MCF 10A (cell line): ENCODE measurements at regions not wholly inside any gene's neighbourhood (a gene's known extent, or its start where the extent isn't known, plus 50 kb on each side); places are given as distances from the start of the nearest gene placed in this dataset.

Experiments used
- BruUV-seq: library from RNA; stranded (reverse); fragments of 400-500 nt; replicated peaks from 2 replicates; lab custom pipeline; 2021; lab: Mats Ljungman, UMichigan
- CTCF ChIA-PET: fragments of 300-600 bp; sonication (Branson Sonifier 250); formaldehyde crosslinking; extraction: SDS; loops from one replicate; lab custom pipeline; 2021; ENCODE audit warnings: antibody characterized with exemption, inconsistent platforms; lab: Yijun Ruan, JAX
- POLR2A ChIA-PET: fragments of 300-600, 350-650 bp; sonication (Branson Sonifier 250); formaldehyde crosslinking; extraction: SDS; loops from one replicate; lab custom pipeline; 2020; ENCODE audit warnings: antibody characterized with exemption, inconsistent platforms; lab: Yijun Ruan, JAX
- DNase-seq: peaks from one replicate; pipeline ENCODE4 v3.0.0-alpha.2; 2018; ENCODE audit not compliant: unreplicated experiment
- H3K27ac Mint-ChIP-seq: one replicate; pipeline ENCODE4 v1.8.0; 2022; ENCODE audit warnings: mild to moderate bottlenecking, low read depth, mixed read lengths; ENCODE audit not compliant: unreplicated experiment
- H3K27me3 Mint-ChIP-seq: one replicate; pipeline ENCODE4 v1.8.0; 2022; ENCODE audit warnings: mixed read lengths; ENCODE audit not compliant: insufficient read depth, unreplicated experiment
- H3K36me3 Mint-ChIP-seq: one replicate; pipeline ENCODE4 v1.8.0; 2022; ENCODE audit warnings: mild to moderate bottlenecking, moderate library complexity, mixed read lengths; ENCODE audit not compliant: insufficient read depth, unreplicated experiment
- H3K4me1 Mint-ChIP-seq: one replicate; pipeline ENCODE4 v1.8.0; 2022; ENCODE audit warnings: mixed read lengths; ENCODE audit not compliant: insufficient read depth, unreplicated experiment
- H3K4me3 Mint-ChIP-seq: one replicate; pipeline ENCODE4 v1.8.0; 2022; ENCODE audit warnings: mild to moderate bottlenecking, moderate library complexity, mixed read lengths; ENCODE audit not compliant: unreplicated experiment
- H3K9me3 Mint-ChIP-seq: one replicate; pipeline ENCODE4 v1.8.0; 2022; ENCODE audit warnings: mixed read lengths; ENCODE audit not compliant: unreplicated experiment
- intact Hi-C: fragments of 100-400 bp; cut with micrococcal nuclease; formaldehyde crosslinking; loops from 2 replicates; pipeline ENCODE4 v1.14.1; 2022
- TF ChIP-seq, protein P1 (sequence below): fragments of 200-600 bp; IDR thresholded peaks from one replicate; pipeline ENCODE4 v1.8.0; 2022; ENCODE audit warnings: antibody characterized with exemption, mild to moderate bottlenecking; ENCODE audit not compliant: unreplicated experiment

- Mint-ChIP-seq H3K9me3 (no peaks in the 10 kb centered on the region), H3K36me3 (no peaks in the 10 kb centered on the region), H3K27me3 (no peaks in the 10 kb centered on the region), H3K4me1 (no peaks in the 10 kb centered on the region), H3K4me3 (no peak overlapping the region), H3K27ac (no peak overlapping the region)
- TF ChIP-seq, protein P1, sequence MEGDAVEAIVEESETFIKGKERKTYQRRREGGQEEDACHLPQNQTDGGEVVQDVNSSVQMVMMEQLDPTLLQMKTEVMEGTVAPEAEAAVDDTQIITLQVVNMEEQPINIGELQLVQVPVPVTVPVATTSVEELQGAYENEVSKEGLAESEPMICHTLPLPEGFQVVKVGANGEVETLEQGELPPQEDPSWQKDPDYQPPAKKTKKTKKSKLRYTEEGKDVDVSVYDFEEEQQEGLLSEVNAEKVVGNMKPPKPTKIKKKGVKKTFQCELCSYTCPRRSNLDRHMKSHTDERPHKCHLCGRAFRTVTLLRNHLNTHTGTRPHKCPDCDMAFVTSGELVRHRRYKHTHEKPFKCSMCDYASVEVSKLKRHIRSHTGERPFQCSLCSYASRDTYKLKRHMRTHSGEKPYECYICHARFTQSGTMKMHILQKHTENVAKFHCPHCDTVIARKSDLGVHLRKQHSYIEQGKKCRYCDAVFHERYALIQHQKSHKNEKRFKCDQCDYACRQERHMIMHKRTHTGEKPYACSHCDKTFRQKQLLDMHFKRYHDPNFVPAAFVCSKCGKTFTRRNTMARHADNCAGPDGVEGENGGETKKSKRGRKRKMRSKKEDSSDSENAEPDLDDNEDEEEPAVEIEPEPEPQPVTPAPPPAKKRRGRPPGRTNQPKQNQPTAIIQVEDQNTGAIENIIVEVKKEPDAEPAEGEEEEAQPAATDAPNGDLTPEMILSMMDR = no peak
- CTCF ChIA-PET = no interaction called here
- DNase-seq = no peak
- intact Hi-C loops = no loop called here
- no TSS peak for BruUV-seq
- POLR2A ChIA-PET = no interaction called here
These were observed 78.4 kb upstream of the ATXN1 start for GRCh38 chr6:16839631-16840179.

GRCh38 chr6:16837217-16837972 is 76.1 kb upstream of the ATXN1 start:
- TF ChIP-seq, protein P1 = no peak
- intact Hi-C loops = no loop called here
- Mint-ChIP-seq H3K27ac (no peak overlapping the region), H3K36me3 (no peaks in the 10 kb centered on the region), H3K27me3 (no peaks in the 10 kb centered on the region), H3K9me3 (no peaks in the 10 kb centered on the region), H3K4me1 (no peaks in the 10 kb centered on the region), H3K4me3 (no peak overlapping the region)
- no TSS peak for BruUV-seq
- DNase-seq = no peak
- CTCF ChIA-PET = interaction anchor here (0.6 kb wide), 1 partner anchor 127 kb away, joined by 3 read pairs; no protein-coding TSS in a partner anchor
- POLR2A ChIA-PET = interaction anchor here (0.9 kb wide), 1 partner anchor 10 kb away, joined by 4 read pairs; no protein-coding TSS in a partner anchor

- no peaks in the 10 kb centered on the region for H3K9me3 Mint-ChIP-seq
- no TSS peak for BruUV-seq
- no peak overlapping the region for H3K27ac Mint-ChIP-seq
- H3K36me3 Mint-ChIP-seq = no peaks in the 10 kb centered on the region
- POLR2A ChIA-PET = interaction anchor here (1.2 kb wide), 1 partner anchor 66 kb away, joined by 3 read pairs; no protein-coding TSS in a partner anchor
- TF ChIP-seq, protein P1 = no peak
- DNase-seq = no peak
- H3K4me1 Mint-ChIP-seq = no peaks in the 10 kb centered on the region
- no peak overlapping the region for H3K4me3 Mint-ChIP-seq
- H3K27me3 Mint-ChIP-seq = no peaks in the 10 kb centered on the region
- CTCF ChIA-PET = no interaction called here
- intact Hi-C loops = no loop called here
These were observed 75.1 kb upstream of the ATXN1 start for GRCh38 chr6:16836144-16836981.

GRCh38 chr6:16834242-16834641 is 73.0 kb upstream of the ATXN1 start:
- Mint-ChIP-seq H3K4me3 (no peak overlapping the region), H3K9me3 (no peaks in the 10 kb centered on the region), H3K4me1 (no peaks in the 10 kb centered on the region), H3K27me3 (no peaks in the 10 kb centered on the region), H3K27ac (no peak overlapping the region), H3K36me3 (no peaks in the 10 kb centered on the region)
- ChIA-PET POLR2A (no interaction called here), CTCF (interaction anchor here (1.2 kb wide), 1 partner anchor 59 kb away, joined by 3 read pairs; no protein-coding TSS in a partner anchor)
- no TSS peak for BruUV-seq
- DNase-seq = no peak
- intact Hi-C loops = no loop called here
- TF ChIP-seq, protein P1 = no peak
